ENCODE measurements at regions not wholly inside any gene's neighbourhood (a gene's known extent, or its start where the extent isn't known, plus 50 kb on each side); places are given as distances from the start of the nearest gene placed in this dataset.

DNA sequence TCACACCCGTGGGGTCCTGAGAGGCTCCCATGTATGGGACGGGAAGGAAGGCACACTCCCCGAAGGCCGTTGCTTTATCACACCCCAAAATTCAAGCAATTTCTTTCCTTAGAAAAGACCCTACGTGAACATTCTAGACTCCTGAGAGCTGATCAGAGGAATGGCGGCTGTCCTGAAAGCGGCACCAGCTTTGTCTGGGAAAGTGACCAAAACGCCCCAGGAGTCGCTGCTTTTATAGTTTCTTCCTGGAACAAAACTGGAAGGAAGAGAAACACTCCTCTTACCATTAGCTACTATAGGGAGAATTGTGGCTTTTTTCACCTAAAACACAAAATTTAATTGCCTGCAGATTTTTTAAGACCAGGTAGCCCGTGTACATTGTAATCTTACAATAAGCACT, 261.8 kb upstream of the RNF32 start:
- TF ChIP-seq, protein P1, sequence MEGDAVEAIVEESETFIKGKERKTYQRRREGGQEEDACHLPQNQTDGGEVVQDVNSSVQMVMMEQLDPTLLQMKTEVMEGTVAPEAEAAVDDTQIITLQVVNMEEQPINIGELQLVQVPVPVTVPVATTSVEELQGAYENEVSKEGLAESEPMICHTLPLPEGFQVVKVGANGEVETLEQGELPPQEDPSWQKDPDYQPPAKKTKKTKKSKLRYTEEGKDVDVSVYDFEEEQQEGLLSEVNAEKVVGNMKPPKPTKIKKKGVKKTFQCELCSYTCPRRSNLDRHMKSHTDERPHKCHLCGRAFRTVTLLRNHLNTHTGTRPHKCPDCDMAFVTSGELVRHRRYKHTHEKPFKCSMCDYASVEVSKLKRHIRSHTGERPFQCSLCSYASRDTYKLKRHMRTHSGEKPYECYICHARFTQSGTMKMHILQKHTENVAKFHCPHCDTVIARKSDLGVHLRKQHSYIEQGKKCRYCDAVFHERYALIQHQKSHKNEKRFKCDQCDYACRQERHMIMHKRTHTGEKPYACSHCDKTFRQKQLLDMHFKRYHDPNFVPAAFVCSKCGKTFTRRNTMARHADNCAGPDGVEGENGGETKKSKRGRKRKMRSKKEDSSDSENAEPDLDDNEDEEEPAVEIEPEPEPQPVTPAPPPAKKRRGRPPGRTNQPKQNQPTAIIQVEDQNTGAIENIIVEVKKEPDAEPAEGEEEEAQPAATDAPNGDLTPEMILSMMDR (conservative IDR thresholded peaks at IDR 0.05; ENCODE audit: low read depth in 2 of 2) = no peak
- no peak for TF ChIP-seq CREB1 (CRISPR knock-in tag; IDR thresholded peaks at IDR 0.05; ENCODE audit: low read depth)
- TF ChIP-seq POLR2AphosphoS5 (IDR thresholded peaks at IDR 0.05; ENCODE audit: low read depth) = no peak
- TF ChIP-seq EZH2 (IDR thresholded peaks at IDR 0.05; ENCODE audit: low read depth, unreplicated experiment) = no peak
- TF ChIP-seq REST (IDR thresholded peaks at IDR 0.05; ENCODE audit: unreplicated experiment) = no peak

Data from GM23338 (cell line).